ENCODE measurements at regions not wholly inside any gene's neighbourhood (a gene's known extent, or its start where the extent isn't known, plus 50 kb on each side); places are given as distances from the start of the nearest gene placed in this dataset.

GRCh38 chr3:166360720-166361119 is 523.5 kb upstream of the BCHE start:
- TF ChIP-seq CTCF (IDR thresholded peaks at IDR 0.05; ENCODE audit: low read depth, low read length) = no peak
- no peaks in the 10 kb centered on the region for H3K36me3 ChIP-seq
- H3K4me1 ChIP-seq = no peaks in the 10 kb centered on the region
- no peak overlapping the region for H3K4me3 ChIP-seq (ENCODE audit: low read depth, low read length)
- H3K27me3 ChIP-seq = no peaks in the 10 kb centered on the region
- no peaks in the 10 kb centered on the region; the same call in none of the 2 replicates for H3K9me3 ChIP-seq
- DNase-seq = no peak

- Histone ChIP-seq H3K27me3 (no peaks in the 10 kb centered on the region), H3K4me1 (no peaks in the 10 kb centered on the region), H3K4me3 (ENCODE audit: low read depth, low read length) (no peak overlapping the region), H3K36me3 (no peaks in the 10 kb centered on the region), H3K9me3 (peaks cover 3% of the 10 kb centered on the region; the same call in 1 of the 2 replicates)
- DNase-seq = no peak
- TF ChIP-seq CTCF (IDR thresholded peaks at IDR 0.05; ENCODE audit: low read depth, low read length) = no peak
These were observed 514.2 kb upstream of the BCHE start for GRCh38 chr3:166351461-166351860.

GRCh38 chr3:166340604-166341266 is 503.5 kb upstream of the BCHE start:
- Histone ChIP-seq H3K4me1 (no peaks in the 10 kb centered on the region), H3K27me3 (no peaks in the 10 kb centered on the region), H3K4me3 (ENCODE audit: low read depth, low read length) (no peak overlapping the region), H3K9me3 (no peaks in the 10 kb centered on the region), H3K36me3 (no peaks in the 10 kb centered on the region)
- no peak for TF ChIP-seq CTCF (IDR thresholded peaks at IDR 0.05; ENCODE audit: low read depth, low read length)
- DNase-seq = no peak

- no peak for TF ChIP-seq CTCF (IDR thresholded peaks at IDR 0.05; ENCODE audit: low read depth, low read length)
- no peak for DNase-seq
These were observed 487.2 kb upstream of the BCHE start for GRCh38 chr3:166324401-166324800.

GRCh38 chr3:166322391-166322790 is 485.2 kb upstream of the BCHE start:
- no peak for DNase-seq
- Histone ChIP-seq H3K9me3 (no peaks in the 10 kb centered on the region), H3K4me3 (ENCODE audit: low read depth, low read length) (no peak overlapping the region), H3K36me3 (no peaks in the 10 kb centered on the region), H3K27me3 (no peaks in the 10 kb centered on the region), H3K4me1 (no peaks in the 10 kb centered on the region)
- no peak for TF ChIP-seq CTCF (IDR thresholded peaks at IDR 0.05; ENCODE audit: low read depth, low read length)

More at GRCh38 chr3:166324401-166324800, 487.2 kb upstream of the BCHE start:
- H3K9me3 ChIP-seq = no peaks in the 10 kb centered on the region
- H3K27me3 ChIP-seq = no peaks in the 10 kb centered on the region
- H3K36me3 ChIP-seq = no peaks in the 10 kb centered on the region
- no peaks in the 10 kb centered on the region for H3K4me1 ChIP-seq
- no peak overlapping the region for H3K4me3 ChIP-seq (ENCODE audit: low read depth, low read length)

- no peak for DNase-seq
- Histone ChIP-seq H3K27me3 (no peaks in the 10 kb centered on the region), H3K4me3 (ENCODE audit: low read depth, low read length) (no peak overlapping the region), H3K4me1 (no peaks in the 10 kb centered on the region), H3K9me3 (no peaks in the 10 kb centered on the region), H3K36me3 (no peaks in the 10 kb centered on the region)
- TF ChIP-seq CTCF (IDR thresholded peaks at IDR 0.05; ENCODE audit: low read depth, low read length) = no peak
These were observed 470.6 kb upstream of the BCHE start for GRCh38 chr3:166307756-166308350.

Measured in BE2C (cell line).